GM21576 (cell line): ENCODE measurements at regions not wholly inside any gene's neighbourhood (a gene's known extent, or its start where the extent isn't known, plus 50 kb on each side); places are given as distances from the start of the nearest gene placed in this dataset.

Experiments
- ATAC-seq: cut with Tn5 transposase; IDR thresholded peaks from one replicate; pipeline ENCODE4 v1.9.1; 2021; ENCODE audit warnings: mild to moderate bottlenecking, moderate library complexity; ENCODE audit not compliant: unreplicated experiment

GRCh38 chr13:109670776-109671175 is 115.6 kb downstream of the IRS2 start:
- no peak for ATAC-seq

- ATAC-seq, result no peak
Observed at GRCh38 chr13:109669956-109670355, 116.4 kb downstream of the IRS2 start.

GRCh38 chr13:109669234-109669612 is 117.2 kb downstream of the IRS2 start:
- ATAC-seq, result no peak

DNA sequence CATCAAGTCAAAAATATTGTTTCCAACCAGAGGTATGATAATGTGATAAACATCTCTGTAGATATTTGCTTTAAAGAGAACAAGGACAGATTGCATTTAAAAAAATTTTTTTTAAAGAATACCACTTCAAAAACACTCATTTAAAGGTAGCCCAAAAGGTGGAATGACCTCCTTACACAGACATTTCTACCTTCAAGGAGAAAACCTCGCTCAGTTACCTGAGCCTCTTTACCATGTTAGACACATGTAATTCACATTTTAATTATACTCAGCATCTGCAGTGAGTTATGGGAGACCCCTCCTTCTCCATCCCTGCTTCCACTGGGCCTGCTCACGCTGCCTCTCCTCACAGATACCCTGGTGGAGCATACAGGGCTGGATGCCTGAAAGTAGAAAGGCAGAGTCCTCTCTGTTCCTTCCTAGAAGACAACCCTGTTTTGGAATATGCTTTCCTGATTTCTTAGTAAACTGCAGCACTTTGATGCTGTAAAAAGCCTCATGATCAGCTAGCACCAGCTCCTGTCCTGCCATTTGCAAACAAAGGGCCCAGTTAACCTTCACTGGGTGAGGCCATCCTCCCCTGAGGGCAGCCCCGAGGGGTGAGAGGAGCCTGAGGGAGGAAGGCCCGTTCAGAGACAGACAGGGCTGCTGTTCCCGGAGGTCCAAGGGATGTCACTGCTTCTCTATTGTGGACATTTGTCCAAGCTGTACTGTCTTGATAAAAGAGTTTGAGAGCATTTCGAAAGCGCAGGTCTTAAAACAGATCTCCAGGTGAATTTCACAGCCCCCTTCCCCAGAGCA is 117.8 kb downstream of the IRS2 start:
- no peak for ATAC-seq

DNA sequence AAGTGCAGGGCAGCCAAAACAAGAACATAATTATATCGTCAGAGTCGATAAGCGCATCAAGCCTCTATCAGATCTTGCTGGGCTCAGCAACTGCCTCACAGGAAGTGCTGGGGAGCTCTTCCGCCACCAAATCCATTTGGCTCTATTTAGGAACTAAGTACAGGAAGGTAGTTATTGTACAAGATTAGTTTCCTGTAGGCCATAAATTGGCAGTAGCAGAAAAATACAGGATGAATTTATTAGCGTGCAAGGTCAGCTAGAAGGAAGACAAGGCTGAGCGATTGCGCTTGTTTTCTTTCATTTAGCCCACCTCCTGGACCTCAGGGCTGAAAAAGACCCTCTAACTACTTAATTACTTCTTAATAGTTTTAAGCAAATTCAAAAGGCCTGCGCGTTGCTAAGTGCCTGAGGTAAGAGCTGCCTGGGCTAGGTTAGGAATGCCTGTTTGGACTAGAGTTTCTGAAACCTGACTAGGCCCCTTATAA is 118.5 kb downstream of the IRS2 start:
- ATAC-seq, result no peak

GRCh38 chr13:109667056-109667455 is 119.3 kb downstream of the IRS2 start:
- ATAC-seq, result no peak

DNA sequence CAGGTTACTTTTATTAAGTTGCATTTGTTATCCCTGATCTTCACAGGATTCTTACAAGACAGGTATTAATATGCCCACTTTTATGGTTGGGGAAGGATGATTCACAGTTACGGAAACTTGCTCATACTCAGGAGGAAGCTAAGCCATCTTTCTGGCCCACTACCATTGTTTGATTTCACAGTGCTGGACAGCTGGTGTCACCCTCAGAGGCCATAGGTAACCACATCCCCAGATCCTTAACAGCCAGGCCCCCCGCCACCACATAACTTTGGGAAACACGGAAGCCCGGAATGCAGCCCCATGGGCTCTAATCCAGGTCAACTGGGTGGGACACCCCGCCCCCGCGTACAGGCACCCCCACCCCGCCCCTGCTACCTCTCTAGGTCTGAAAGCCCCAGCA is 119.7 kb downstream of the IRS2 start:
- ATAC-seq, result no peak

GRCh38 chr13:109665781-109666249 is 120.6 kb downstream of the IRS2 start:
- no peak for ATAC-seq

GRCh38 chr13:109665240-109665639 is 121.1 kb downstream of the IRS2 start:
- ATAC-seq, result no peak

GRCh38 chr13:109657395-109657794 is 129.0 kb downstream of the IRS2 start:
- ATAC-seq, result no peak

GRCh38 chr13:109656206-109656605 is 130.2 kb downstream of the IRS2 start:
- ATAC-seq, result no peak

GRCh38 chr13:109655611-109656010 is 130.8 kb downstream of the IRS2 start:
- no peak for ATAC-seq

DNA sequence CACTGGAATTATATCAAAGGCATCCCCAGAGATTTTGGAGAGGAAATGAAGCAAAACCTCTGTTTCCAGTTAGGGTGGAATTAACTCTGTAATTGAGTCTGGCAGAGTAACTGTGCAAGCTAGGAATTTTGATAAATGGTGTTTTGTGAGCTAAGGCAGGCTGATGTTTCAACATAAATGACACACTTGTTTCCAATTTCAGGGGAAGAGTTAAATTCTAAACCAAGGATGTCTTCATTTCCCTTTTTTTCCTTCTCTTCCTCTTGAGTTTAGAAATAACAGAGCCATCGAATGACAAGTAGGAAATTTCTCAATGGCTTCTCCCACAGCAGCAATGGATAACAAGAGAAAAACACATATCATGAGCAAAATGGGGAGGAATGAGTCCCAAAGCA is 131.2 kb downstream of the IRS2 start:
- no peak for ATAC-seq

GRCh38 chr13:109654341-109655205 is 131.8 kb downstream of the IRS2 start:
- ATAC-seq, result no peak

DNA sequence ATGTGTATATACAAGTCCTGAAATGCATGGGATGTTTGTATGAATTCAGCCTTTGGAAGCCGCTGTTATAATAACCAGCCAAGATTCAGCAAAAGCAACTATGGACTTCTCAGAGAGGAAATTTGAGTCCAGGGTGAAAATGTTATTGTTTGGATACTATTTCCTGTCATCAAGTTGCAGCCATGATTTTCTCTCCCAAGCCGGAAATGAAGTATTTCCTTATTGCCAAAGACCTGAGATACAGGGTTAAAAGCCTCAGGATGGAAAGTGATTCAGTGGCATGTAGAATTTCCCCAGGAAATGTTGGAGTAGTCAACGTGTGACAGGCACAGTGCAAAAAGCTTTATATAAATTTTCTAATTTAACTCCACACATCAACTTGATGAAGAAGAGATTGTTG is 133.9 kb downstream of the IRS2 start:
- no peak for ATAC-seq

GRCh38 chr13:109651854-109652253 is 134.5 kb downstream of the IRS2 start:
- no peak for ATAC-seq

- no peak for ATAC-seq
Observed at GRCh38 chr13:109651311-109651710, 135.1 kb downstream of the IRS2 start.

DNA sequence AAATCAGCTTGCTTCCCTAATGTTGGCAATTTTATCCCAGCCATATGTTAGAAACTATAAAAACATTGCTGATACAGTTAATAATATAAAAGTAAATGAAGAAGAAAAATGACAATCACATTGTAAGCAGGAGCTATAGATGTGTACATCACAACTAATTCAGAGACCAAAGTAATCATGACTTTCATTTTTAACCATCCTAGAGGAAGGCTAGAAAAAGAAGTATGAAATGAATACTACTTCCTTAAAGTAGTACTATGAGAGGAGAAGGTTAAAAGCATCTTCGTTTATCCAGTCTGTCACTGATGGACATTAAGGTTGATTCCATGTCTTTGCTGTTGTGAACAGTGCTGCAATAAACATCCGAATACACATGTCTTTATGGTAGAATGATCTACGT is 135.5 kb downstream of the IRS2 start:
- no peak for ATAC-seq

GRCh38 chr13:109649713-109650112 is 136.7 kb downstream of the IRS2 start:
- ATAC-seq, result no peak

GRCh38 chr13:109647699-109648098 is 138.7 kb downstream of the IRS2 start:
- no peak for ATAC-seq

DNA sequence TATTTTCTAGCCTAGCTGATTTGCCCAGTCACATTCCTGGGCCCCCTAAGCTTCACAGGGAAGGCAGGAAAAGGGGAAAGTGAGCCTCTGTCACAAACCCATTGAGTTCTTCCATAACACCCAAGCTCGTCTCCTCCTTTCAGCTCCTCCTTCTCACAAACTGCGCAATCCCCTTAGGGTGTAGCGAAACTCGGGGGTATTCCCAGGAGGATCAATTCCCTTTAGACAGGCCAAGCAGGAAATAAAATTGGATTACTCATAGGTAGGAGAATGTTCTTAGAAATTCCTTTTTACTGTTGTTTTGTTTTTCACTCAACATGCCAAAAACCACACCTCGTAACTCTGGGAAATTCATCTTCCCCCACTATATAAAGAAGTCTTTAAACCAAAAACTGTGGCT is 139.3 kb downstream of the IRS2 start:
- no peak for ATAC-seq

DNA sequence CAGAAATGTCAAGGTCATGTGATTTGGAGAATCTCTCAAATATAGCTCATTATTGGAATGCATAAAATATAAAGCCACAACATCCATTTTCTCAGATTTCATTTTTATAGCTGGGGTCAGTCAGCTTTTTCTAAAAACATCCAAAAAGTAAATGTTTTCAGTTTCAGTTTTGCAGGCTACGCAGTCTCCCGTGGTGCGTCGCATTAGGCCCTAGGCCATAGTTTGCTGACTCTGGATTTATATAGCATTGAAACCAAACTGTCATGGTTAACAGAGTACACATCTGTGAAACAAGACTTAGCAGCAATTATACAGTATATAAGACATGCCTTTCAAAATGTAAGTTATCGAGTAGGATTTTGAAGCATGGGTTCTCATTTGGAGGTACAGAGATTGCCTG is 140.0 kb downstream of the IRS2 start:
- peak; percentile 94 for ATAC-seq
